Dermis microvascular lymphatic vessel endothelial cell (primary cell): ENCODE measurements at regions not wholly inside any gene's neighbourhood (a gene's known extent, or its start where the extent isn't known, plus 50 kb on each side); places are given as distances from the start of the nearest gene placed in this dataset.
A peak's percentile ranks its signal among the peaks of the same experiment; 100 is the strongest.

Source experiments
- DNase-seq, 2 donors: peaks; one replicate each; pipeline versions ENCODE4 v3.0.0 to v3.0.0-alpha.2; 2010; ENCODE audit warnings: low read depth in 2 of 2

GRCh38 chr12:98389593-98389992, 125.8 kb upstream of the TMPO start:
- no peak for DNase-seq

DNA sequence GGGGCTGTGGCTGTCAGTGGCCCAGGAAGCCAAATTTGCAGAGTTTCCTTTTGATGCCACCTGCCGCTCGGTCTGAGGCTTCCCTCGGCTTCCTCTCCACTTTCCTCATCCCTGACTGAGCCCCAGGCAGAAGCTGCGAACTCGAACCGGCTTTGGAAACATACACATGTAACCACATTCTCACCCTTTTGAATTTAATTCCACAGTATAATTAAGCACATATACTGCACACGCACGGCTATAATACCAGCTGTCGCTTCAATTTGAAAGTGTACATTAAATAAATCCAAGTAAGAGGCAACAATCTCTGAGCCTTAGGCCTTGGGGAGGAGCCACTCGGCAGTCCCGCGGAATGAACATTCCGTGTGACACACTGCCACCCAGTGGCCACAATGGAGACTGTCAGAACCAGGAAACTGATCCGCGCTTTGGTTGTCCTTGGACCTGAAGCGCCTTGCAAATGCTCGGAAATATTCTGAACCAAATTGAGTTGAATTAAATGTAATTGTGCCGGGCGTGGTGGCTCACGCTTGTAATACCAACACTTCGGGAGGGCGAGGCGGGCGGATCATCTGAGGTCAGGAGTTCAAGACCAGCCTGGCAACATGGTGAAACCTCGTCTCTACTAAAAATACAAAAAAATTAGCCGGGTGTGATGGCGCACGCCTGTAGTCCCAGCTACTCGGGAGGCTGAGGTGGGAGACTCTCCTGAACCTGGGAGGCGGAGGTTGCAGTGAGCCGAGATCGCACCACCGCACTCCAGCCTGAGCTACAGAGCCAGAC, 117.9 kb upstream of the TMPO start:
- DNase-seq: peak; percentile 50 to 75

- peak in 1 of 2 donors; percentile 85 for DNase-seq
Measured at GRCh38 chr12:98399532-98399931, 115.9 kb upstream of the TMPO start.

GRCh38 chr12:98401427-98401826, 114.0 kb upstream of the TMPO start:
- peak in 1 of 2 donors; percentile 69 for DNase-seq

DNA sequence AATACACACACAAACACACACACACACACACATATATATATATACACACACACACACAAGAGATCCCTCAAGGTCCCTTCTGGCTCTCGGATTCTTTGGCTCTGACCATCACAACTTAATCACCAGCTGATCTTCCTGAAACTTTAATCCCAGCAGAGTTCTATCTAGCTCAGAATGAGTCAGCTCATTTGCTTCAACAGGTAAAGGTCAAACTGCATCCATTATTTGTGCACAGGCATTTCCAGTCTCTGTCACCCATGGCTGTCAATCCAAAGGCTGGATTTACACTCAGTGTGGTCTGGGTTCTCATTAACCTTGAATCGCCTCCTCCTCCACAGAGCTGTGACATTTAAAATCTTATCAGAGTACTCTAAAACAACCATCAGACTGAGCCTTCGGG, 113.3 kb upstream of the TMPO start:
- peak in 1 of 2 donors; percentile 48 for DNase-seq

GRCh38 chr12:98402671-98403070, 112.7 kb upstream of the TMPO start:
- DNase-seq: no peak

- no peak for DNase-seq
Measured at GRCh38 chr12:98403385-98403784, 112.0 kb upstream of the TMPO start.

- DNase-seq: peak in 1 of 2 donors; percentile 55
Measured at GRCh38 chr12:98403936-98404335, 111.5 kb upstream of the TMPO start.

DNA sequence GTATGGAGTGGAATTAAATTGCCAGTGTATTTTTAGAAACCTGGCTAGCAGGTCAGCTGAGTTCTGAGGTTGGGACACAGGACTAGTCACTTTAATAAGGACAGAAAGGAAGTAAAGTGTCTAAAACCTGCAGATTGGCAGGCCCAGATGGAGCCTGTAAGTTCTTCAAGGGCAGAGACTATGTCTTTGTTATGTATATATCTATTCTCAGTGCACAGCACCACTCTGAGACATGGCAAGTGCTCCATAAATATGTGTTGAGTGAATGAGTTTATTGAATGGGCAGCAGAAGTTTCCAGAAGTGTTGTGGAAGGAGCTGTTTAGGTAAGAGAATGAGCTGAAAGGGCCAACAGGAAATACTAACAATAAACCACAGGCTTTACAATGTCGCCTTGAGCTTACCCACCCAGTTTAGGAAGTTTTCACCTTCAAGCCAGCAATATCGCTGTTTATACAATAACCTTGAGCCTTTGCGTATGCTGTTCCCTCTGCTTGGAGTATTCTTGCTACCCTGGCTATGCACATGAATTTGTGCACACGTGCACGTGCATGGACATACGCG, 109.5 kb upstream of the TMPO start:
- no peak for DNase-seq

DNA sequence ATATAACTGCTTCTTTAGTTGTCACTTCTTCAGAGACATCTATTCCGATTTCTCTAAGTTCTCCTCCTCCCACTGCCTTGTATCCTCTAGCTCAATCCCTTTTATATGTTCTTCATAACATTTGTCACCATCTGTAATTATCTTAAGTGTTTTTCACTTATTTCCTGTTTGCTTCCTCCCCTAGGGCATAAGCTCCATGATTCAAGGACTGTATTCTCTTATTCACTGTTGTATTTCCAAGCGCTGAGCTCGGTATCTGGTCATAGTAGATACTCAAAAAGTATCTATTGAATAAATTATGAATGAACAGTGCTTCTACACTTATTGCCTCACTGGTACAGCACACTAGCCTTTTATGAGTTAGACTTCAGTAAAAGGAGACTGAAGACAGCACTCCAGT, 109.0 kb upstream of the TMPO start:
- DNase-seq: no peak

DNA sequence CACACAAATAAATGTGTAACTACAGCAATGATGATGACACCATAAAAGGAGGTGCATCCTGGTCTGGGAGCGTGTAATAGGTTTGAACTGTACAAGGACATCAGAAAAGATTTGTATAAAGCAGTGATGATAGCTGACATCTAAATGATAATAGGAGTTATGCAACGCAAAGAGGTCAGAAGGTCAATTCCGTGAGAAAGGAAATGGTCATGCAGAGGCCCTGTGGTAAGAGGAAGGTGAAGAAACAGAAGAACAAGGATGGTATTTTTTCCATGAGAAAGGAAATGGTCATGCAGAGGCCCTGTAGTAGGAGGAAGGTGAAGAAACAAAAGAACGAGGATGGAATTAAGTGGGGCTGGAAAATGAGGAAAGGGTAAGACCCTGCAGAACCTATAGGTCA, 106.7 kb upstream of the TMPO start:
- DNase-seq: no peak

GRCh38 chr12:98409548-98409947, 105.8 kb upstream of the TMPO start:
- DNase-seq: no peak

- DNase-seq: no peak
Measured at GRCh38 chr12:98410356-98410755, 105.0 kb upstream of the TMPO start.

DNA sequence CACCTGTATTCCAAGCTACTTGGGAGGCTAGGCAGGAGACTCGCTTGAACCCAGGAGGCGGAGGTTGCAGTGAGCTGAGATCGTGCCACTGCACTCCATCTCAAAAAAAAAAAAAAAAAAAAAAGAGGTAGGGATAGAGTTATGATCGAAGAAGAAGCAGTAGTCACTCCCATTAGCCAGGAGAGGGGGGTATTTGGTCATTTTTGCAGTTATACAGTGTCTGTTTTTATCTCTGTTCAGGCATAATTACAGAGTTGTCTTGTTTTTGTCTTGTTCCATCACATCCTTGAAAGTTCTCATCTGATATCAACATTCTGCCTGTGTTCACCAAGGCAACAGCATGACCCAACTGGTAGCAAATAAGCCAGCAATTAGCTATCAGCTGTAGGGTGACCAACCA, 98.5 kb upstream of the TMPO start:
- peak in 1 of 2 donors; percentile 53 for DNase-seq

- DNase-seq: no peak
Measured at GRCh38 chr12:98417266-98417665, 98.1 kb upstream of the TMPO start.

DNA sequence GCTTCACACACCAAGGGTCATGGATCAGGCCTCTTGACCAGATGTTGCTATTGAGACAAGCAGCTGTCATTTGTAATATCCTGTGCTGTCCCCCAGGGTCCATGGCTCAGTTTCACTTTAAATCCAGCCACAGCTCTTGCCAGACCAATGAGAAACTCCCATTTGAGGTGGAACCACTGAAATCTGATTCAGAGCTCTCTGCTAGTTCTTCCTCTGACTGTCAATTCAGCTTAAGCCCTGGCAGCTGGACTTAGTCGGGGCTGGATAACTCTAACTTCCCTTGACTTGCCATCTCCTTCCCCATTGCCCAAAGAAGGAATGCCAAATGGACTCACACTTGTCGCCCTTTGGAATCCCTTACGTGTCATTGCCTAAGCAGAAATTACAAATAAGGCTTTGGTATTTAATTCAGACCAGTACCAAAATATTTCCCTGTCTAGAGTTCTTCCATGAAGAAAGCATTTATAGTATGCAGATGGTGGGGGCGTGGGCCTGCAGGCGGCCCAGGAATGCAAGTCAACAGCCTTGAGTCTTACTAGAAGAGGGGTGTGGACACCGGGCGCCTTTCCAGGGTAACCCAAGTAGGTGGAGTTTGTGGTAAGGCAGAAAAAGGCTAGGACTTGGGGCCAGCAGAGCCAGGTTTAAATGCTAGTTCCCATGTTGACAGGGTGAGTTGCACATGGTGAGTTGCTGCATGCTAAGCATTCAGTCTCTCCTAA, 96.9 kb upstream of the TMPO start:
- no peak for DNase-seq

- DNase-seq: no peak
Measured at GRCh38 chr12:98419081-98419794, 96.2 kb upstream of the TMPO start.

- no peak for DNase-seq
Measured at GRCh38 chr12:98419795-98420404, 95.5 kb upstream of the TMPO start.

DNA sequence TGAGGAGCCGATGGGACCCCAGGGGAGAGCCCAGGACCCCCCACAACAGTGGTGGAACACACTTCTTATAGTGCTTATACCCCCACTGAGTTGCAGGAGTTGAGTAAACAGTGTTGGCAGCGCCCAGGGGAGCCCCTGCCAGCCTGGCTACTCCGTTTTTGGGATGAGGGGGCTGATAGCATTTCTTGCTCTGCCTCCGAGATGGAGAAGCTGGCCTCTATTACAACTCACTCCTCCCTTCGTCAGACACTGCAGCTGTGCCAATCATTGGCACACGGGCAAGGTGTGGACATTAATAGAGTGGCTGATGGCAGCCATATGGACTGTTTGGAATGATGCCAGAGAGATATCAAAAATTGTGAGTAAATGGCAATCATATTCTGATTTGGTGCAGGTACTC, 94.9 kb upstream of the TMPO start:
- no peak for DNase-seq

DNA sequence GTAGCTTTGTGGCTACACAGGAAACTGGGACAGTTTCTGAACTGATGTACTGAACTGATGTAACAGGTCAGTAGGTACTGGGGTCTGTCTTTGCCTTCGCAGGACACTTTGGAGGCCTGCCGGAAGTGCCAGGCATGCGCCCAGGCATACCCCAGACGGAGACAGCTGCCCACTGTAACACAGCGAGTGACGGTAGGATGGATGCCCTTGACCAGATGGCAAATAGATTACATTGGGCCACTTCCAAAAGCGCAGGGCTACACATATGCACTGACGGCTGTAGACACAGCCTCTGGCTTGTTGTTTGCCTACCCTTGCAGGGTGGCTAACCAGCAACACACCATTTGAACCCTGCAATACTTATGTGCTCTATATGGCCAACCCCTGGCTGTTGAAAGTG, 94.1 kb upstream of the TMPO start:
- no peak for DNase-seq

DNA sequence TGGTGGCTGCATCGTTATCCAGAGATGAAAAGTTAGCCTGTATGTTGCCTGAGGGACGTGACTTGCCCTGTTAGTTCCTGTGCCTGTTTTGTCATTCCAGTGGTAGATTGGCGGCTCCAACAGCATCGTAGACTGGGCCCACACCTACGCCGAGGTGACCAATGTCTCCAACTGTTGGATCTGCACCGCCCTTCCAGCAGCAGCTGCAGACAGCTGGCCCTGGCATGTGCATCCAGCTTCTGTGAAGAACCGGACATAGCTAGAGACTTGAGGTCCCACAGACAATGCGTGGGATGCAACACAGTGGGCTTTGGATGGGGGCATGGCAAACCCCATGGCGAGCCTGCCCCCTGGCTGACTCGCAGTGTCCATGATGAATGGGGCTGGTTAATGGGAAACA, 93.0 kb upstream of the TMPO start:
- no peak for DNase-seq

GRCh38 chr12:98422812-98423211, 92.6 kb upstream of the TMPO start:
- DNase-seq: peak in 1 of 2 donors; percentile 37
